Ovary (tissue), 7 donors: ENCODE measurements at regions not wholly inside any gene's neighbourhood (a gene's known extent, or its start where the extent isn't known, plus 50 kb on each side); places are given as distances from the start of the nearest gene placed in this dataset.

ENCODE experiments used
- DNase-seq, 5 donors: peaks; one replicate each; pipeline ENCODE4 v3.0.0-alpha.2; 2019 to 2020
- H3K27ac ChIP-seq, 2 donors: fragments of 200-600 bp; one replicate each; pipeline versions ENCODE4 v1.5.1 to v1.8.0; 2019 to 2022
- H3K27me3 ChIP-seq: fragments of 200-600 bp; one replicate; pipeline ENCODE4 v1.8.0; 2022
- H3K36me3 ChIP-seq: fragments of 200-600 bp; sonication (generic); one replicate; pipeline ENCODE4 v1.5.1; 2019
- H3K4me1 ChIP-seq: one replicate; pipeline ENCODE4 v1.8.1; 2013; ENCODE audit warnings: mild to moderate bottlenecking, moderate library complexity; ENCODE audit not compliant: insufficient read depth
- H3K4me3 ChIP-seq: fragments of 200-600 bp; sonication (generic); one replicate; pipeline ENCODE4 v1.5.1; 2017
- H3K9me3 ChIP-seq, 2 donors: fragments of 200-600 bp in 1 of 2; sonication (generic) in 1 of 2; one replicate each; pipeline versions ENCODE4 v1.5.1 to v1.8.1; 2013 to 2019; ENCODE audit warnings: mild to moderate bottlenecking in 1 of 2, moderate library complexity in 1 of 2
- CTCF ChIP-seq, 3 donors: fragments of 450-650 bp in 2 of 3; fragments of 200-600 bp in 1 of 3; IDR thresholded peaks; one replicate each; pipeline versions ENCODE4 v1.5.1 to v1.8.0; 2016 to 2022; ENCODE audit warnings: antibody characterized with exemption in 3 of 3, mild to moderate bottlenecking in 1 of 3
- EP300 ChIP-seq: sonication (generic); formaldehyde crosslinking; IDR thresholded peaks from one replicate; pipeline ENCODE4 v1.6.1; 2017; ENCODE audit warnings: antibody characterized with exemption
- POLR2A ChIP-seq: fragments of 450-650 bp; IDR thresholded peaks from one replicate; pipeline ENCODE4 v1.6.1; 2017; ENCODE audit warnings: antibody characterized with exemption, mild to moderate bottlenecking, moderate library complexity
- WGBS, 3 donors: extraction: QIAGEN DNeasy Blood & Tissue Kit in 1 of 3; methylation state at CpG; one replicate each; pipeline versions ENCODE4 v1.1.5 to v1.1.7; 2013 to 2017; 5-methylcytosine and 5-hydroxymethylcytosine counted together
- intact Hi-C, 4 donors: fragments of 100-400 bp; cut with DNase I; formaldehyde crosslinking; loops; one replicate each; pipeline versions ENCODE4 v1.11.0 to v1.15.1; 2022 to 2023
- donor health status: DM: no; HTN: no; CAD: no; lungs with moderate emphysema.
- donor health status: DM: no; HTN: no; CAD: no.
- donor health status: Bipolar disorder and iron deficiency.
- donor health status: DM: no; HTN: no; CAD: no.
- donor health status: DM: yes; HTN: yes; CAD: no.

DNA sequence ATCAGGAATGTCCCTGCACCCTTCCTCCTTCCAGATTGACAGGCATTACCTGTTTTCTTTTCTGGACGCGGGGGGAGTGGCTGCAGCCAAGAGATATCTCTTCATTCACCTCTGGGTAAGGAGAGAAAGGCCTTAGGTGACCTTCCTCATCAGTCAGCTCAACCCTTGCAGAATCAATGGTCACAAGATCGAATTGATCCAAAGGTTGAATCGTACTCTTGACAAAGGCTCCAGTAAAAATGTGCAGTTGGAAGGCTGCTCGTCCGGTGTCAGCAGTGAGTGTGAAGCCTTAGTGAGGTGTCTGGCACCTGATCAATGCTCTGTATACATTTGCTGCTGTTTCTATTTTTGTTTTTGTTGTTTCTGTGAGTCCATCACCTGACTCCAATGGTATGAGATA is 282.6 kb upstream of the AJAP1 start:
- Histone ChIP-seq H3K4me3 (no peak overlapping the region), H3K36me3 (no peaks in the 10 kb centered on the region), H3K9me3 (no peaks in the 10 kb centered on the region), H3K27ac (no peak overlapping the region), H3K27me3 (no peaks in the 10 kb centered on the region), H3K4me1 (no peaks in the 10 kb centered on the region)
- intact Hi-C loops = no loop called here
- WGBS, 3 donors = 61 to 63% (median 62%) methylated on average over 6 of the region's 6 CpGs
- DNase-seq = no peak
- TF ChIP-seq EP300 (no peak), CTCF (IDR thresholded peaks at IDR 0.05) (no peak), POLR2A (no peak)

DNA sequence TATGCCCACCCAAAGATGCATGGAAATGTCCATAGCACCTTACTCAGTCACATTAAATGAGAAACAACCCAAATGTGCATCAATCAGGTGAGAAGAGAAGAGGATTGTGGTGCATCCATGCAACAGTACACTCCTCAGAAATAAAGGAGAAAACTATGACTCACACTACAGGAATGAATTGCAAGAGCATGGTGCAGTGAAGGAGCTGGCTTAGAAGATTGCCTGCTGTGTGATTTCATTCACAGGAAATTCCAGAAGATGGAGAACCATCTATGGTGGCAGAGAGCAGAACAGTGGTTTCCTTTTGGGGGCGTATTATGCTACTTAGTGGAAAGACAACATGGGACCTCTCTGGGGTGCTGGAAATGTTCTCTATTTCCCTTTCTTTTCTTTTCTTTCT is 278.6 kb upstream of the AJAP1 start:
- intact Hi-C loops = no loop called here
- WGBS, 3 donors = 81 to 91% (median 86%) methylated on average over 1 of the region's 1 CpG
- TF ChIP-seq EP300 (no peak), POLR2A (no peak), CTCF (IDR thresholded peaks at IDR 0.05) (no peak)
- Histone ChIP-seq H3K27me3 (no peaks in the 10 kb centered on the region), H3K4me3 (no peak overlapping the region), H3K36me3 (no peaks in the 10 kb centered on the region), H3K9me3 (no peaks in the 10 kb centered on the region), H3K27ac (no peak overlapping the region), H3K4me1 (no peaks in the 10 kb centered on the region)
- no peak for DNase-seq

DNA sequence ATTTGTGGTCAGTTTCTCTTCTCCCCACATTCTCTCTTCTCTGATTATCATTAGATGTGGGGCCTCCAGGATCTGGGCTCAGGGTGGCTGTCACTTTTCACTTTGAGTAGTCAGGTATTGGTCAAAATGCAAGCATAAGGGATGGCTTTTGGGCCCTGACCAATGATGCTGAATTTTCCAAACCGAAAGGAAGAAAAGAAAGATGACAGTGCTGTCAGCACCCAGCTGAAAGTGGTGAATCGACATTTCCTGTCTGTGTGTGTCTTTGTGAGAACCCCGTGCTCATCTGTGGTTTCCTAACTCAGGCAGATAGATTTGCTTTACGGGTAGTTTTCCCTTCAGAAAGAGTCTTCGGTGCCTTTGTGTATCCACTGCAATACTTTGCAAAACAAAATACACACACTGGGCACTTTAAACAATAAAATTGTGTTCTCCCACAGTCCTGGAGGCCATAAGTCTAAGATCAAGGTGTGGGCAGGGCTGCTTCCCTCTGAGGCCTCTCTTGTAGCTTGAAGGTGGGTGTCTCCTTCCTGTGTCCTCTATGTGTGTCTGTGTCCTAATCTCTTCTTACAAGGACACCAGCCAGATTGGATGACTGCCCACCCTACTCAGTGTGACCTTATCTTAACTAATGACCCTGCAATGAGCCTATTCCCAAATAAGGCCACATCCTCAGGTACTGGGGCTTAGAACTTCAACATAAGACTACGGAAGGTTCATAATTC is 274.8 kb upstream of the AJAP1 start:
- H3K9me3 ChIP-seq = no peaks in the 10 kb centered on the region
- intact Hi-C loops = no loop called here
- no peaks in the 10 kb centered on the region for H3K4me1 ChIP-seq
- no peak overlapping the region for H3K27ac ChIP-seq
- whole genome bisulfite sequencing, 3 donors = 75 to 79% (median 76%) methylated on average over 6 of the region's 6 CpGs
- H3K36me3 ChIP-seq = no peaks in the 10 kb centered on the region
- H3K4me3 ChIP-seq = no peak overlapping the region
- TF ChIP-seq POLR2A (no peak), CTCF (IDR thresholded peaks at IDR 0.05) (no peak), EP300 (no peak)
- no peak for DNase-seq
- no peaks in the 10 kb centered on the region for H3K27me3 ChIP-seq

GRCh38 chr1:4380564-4381168 is 273.7 kb upstream of the AJAP1 start:
- Histone ChIP-seq H3K27me3 (no peaks in the 10 kb centered on the region), H3K4me1 (no peaks in the 10 kb centered on the region), H3K36me3 (no peaks in the 10 kb centered on the region), H3K27ac (no peak overlapping the region), H3K4me3 (no peak overlapping the region), H3K9me3 (no peaks in the 10 kb centered on the region)
- no peak for DNase-seq
- intact Hi-C loops = no loop called here
- no peak for TF ChIP-seq POLR2A
- no peak for TF ChIP-seq EP300
- no peak for TF ChIP-seq CTCF (IDR thresholded peaks at IDR 0.05)
- 56 to 60% (median 59%) methylated on average over 3 of the region's 3 CpGs for WGBS, 3 donors
